ENCODE measurements at regions not wholly inside any gene's neighbourhood (a gene's known extent, or its start where the extent isn't known, plus 50 kb on each side); places are given as distances from the start of the nearest gene placed in this dataset.
"Not testable (repeated sequence)": the region's sequence is repeated elsewhere in the genome, so short reads cannot be mapped to it uniquely, and the experiment has no call there.

DNA sequence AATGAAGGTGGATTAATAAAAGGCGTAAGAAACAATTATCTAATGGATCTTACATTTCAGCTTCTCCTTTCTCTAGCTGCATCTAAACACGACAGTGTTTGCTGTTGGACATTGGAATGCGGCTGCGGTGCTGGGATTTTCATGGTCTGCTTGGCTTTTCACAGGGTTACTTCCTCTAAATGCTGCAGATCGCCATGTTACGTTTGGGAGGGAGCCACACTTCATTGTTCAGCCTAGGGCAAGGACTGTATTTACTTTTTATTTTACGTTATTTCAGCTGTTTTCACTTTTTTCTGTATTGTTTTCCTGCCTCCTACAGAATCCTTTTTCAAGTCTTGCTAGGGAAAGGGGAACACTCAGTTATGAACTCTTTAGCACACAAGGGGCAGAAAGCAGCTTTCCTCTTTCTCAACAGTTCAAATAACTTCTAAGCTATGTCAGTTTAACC is 97.9 kb upstream of the MTHFD1L start:
- DNase-seq, result peak; percentile 67

DNA sequence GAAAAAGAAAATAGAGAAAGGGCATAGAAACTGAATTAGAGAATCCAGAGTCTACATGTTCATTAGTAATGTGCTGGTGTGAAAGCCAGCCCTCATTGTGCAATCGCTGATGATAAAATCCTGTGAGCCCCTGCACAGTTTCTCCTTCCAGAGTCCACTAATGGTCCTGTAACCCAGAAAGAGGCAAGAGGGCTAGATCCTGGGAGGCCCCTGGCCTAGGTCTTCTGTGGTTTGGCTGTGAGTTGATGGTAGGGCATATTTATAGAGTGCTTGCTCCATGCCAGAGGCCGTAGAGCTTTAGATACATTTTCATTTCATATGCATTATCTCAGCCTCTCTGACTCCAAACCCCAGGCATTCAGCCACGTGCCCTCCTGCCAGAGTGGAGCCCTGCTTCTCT is 94.9 kb upstream of the MTHFD1L start:
- no peak for DNase-seq

DNA sequence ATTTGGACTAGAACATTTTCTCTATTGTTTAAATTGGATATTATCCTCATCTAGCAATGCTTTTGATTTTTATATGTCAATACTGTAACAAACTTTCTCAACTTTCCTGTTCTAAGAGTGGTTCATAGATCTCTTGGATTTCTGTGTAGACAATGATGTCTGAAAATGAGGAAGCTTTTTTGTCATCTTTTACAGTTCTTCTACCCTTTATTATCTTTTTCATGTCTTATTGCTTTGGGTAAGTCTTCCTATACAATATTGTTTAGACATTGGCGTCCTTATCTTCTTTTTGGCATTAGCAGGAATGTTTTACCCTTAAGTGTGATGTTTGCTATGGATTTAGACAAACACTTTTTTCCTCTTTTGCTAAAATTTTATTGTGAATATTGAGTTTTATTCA is 91.5 kb upstream of the MTHFD1L start:
- DNase-seq, result no peak

DNA sequence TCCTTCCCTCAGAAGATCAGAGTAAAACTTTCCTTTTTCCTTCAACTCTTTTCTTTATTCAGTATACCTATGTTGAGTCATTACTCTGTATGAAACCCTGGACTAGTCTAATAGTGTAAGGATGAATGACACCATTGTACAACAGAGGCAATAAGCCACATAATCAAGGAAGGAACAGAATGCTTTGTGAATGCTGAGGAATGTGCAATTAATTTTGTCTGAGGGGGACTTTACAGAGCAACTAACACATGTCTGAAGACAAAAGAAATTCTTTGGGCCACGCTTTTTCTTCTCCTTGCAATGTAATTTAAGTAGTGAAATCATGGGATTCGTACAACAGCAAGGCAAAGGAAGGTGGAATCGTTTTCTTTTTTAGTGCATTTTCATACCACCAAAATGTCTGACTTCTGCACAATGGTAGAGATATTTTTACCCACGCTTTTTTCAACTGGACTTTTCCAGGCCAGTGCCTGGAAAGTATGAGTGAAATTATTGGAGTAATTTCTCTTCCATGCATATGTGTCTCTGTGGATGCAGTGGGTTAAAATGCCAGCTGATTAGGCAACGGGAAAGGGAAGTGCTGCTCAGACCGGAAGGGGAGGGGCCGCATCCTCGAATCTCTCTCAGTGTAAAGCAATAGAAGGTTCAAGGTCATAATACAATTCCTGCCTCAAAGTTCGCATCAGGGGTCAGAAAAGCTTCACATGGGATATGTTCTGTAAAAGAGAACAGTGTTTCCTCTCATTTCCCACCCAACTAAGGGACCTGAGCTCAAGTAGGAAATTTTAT is 89.9 kb upstream of the MTHFD1L start:
- DNase-seq, result no peak

DNA sequence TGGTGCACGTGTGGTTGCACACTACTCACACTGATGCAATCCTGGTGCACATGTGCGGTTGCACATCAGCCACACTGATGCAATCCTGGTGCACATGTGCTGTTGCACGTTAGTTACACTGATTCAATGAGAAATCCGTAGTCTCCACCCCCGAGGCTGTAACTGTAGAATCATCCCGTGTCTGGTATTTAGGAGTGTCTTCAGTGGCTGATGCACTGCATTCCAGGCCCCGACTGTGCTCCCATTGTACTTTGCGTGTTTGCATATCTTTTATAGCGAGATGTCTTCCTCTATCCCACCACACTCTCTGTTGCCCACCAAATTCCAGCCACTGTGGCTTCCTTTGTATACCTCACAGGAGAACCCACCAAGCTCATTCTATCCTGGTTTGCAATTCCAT is 87.8 kb upstream of the MTHFD1L start:
- no peak for DNase-seq

DNA sequence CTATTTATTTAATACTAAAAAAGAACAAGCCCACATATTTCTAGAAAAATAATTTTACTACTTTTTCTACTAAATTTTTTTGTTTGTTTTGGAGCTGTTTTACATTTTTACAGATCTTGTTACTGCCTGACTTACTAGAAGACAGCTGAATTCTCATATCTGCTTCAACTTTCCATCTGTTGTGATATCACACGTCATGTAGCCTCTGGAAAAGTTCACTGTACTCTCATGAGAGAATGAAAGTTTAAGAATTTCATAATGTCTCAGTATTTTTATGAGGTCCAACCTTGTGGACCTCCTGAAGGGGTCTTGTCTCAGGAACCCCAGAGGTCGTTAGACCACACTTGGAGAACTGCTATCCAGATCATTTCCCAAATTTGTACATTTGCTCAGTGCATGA is 81.7 kb upstream of the MTHFD1L start:
- DNase-seq, result no peak

DNA sequence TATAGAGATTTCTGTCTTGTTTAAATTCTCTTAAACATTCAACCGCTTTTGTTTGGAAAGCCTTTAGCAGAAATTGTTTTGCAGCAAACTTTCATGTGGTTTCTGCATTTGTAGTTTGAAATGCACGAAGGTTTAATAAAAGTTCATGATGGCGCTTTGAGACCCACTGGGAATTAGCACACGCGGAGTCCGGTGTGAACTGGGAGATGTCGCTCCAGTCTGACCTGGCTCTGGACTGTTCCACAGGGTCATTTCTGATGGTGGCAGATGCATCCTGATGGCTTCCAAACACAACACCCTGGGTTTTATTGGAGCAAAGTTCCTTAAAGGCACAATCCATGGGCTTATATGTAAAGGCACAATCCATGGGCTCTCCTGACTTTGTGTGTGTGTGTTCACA is 78.1 kb upstream of the MTHFD1L start:
- no peak for DNase-seq

DNA sequence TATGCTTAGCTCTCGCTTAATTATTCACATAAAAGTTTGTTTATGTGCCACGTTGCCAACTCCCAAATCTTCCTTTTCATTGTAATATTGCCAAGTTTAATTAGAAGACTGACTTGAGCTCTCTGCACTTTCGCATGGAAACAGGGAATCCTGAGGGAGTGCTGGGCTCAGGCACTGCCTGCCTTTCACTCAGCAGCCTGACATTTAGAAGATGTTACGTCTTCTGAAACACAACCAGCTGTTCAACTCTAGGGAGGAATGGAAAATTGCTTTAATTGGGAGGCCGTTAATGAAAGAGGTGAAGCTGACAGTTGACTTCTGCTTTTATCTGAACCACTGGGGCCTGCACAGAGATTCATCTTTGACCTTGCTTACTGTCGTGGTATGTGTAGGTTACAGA is 77.4 kb upstream of the MTHFD1L start:
- DNase-seq, result peak; percentile 76

DNA sequence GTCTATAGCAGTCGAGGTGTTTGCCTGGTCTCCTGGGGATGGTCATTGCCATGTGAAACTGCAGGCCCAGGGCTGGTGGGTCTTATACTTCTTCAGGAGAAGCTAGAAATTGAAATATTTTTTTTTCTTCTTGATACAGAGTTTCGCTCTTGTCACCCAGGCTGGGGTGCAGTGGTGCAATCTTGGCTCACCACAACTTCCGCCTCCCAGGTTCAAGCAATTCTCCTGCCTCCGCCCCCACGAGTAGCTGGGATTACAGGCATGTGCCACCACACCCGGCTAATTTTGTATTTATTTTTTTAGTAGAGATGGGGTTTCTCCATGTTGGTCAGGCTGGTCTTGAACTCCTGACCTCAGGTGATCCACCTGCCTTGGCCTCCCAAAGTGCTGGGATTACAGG is 75.6 kb upstream of the MTHFD1L start:
- not testable (repeated sequence) for DNase-seq

DNA sequence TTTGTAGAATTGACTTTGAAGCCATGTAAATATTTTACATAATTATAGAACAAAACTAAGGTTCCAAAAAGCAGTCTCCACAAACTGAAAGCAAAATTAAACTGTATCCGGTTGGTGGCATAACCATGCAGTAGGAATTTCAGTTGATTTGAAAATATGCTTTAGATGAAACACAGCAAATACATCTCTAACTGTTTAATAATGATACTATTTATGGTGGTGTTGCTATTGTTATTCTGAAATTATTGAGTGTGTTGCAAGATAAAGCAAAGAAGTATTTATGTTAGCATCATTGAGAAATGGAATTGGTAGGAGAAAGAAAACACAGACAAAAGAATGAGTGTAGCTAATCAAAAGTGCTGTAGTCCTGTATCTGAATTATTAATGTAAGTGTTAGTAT is 73.8 kb upstream of the MTHFD1L start:
- DNase-seq, result no peak

DNA sequence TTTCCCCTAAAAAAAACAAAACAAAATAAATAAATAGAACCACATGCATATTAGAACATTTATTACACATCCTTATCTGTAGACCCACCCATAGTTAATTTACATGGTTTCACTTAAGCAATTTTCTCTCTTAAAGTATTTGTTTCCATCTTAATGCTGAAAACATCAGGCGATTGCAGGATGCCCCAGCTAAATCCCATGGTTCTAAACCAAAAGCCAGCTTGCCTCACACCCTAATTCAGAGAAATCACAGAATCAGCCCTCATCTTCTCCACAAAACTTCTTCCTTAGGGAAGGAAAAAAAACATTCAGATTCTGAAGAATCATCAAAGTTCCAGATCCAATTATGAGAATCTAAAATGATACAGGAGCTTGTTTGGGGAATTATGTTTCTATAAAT is 67.6 kb upstream of the MTHFD1L start:
- DNase-seq, result no peak

DNA sequence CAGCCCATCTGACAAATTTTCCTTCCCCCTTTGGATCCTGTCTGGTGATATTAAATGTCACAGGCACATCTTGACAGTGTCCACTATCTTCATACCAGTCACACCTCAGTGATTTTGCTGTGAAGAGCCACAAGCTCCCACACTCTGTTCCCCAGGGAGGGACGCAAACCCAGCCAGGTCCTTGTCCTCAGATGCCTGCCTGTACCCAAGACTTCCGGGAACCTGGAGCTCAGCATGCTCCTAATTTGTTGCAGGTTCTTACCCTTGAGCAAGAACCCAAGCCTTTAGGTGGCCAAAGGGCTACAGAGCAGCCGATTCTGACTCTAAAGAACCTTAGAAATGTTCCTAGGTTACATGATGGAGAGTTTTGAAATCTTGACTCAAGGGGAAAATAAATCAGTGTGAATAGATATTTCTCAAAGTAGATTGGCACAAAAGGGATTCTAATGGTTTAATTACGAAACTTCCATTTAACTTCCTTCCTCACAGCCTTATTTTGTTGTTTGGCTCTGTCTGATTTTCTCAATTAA is 66.2 kb upstream of the MTHFD1L start:
- DNase-seq, result no peak

DNA sequence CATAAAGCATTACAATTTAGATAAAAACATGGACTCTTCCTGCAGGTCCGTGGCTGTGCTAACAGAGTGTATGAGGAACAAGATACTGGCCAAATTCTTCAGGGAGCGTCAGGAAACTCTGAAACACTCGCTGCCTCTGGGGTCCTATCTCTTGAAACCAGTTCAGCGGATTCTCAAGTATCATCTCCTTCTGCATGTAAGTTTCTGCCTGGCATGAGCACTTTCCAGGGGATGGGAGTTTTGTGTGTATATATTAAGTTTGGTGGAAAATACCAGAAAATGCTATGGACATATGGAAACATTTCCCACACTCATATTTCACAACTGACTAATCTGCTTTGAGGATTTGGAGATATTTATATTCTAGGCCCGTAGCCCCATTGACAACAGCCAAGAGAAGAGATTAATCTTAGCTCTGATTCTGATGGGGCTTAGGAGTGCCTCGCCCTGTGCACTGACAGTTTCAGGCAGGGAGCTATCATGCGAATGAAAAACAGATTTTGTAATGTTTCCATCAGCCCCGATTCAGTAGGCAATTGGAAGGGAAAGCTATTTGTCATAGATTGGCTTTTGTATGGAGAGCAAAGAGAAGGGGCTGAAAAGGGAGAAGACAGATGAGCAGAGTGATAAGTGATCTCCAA is 64.7 kb upstream of the MTHFD1L start:
- DNase-seq, result peak; percentile 85

DNA sequence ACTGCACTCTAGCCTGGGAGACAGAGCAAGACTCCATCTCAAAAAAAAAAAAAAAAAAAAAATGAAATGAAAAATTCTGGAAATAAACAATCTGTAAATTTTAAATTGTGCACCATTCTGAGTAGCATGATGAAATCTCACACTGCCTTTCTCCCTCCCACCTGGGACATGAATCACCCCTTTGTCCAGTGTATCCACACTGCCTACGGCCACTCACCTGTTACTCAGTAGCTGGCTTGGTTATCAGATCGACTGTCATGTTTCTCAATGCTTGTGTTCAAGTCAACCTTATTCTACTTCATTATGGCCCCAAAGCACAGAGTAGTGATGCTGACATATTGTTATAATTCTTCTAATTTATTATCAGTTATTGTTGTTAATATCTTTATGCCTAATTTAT is 58.7 kb upstream of the MTHFD1L start:
- no peak for DNase-seq

DNA sequence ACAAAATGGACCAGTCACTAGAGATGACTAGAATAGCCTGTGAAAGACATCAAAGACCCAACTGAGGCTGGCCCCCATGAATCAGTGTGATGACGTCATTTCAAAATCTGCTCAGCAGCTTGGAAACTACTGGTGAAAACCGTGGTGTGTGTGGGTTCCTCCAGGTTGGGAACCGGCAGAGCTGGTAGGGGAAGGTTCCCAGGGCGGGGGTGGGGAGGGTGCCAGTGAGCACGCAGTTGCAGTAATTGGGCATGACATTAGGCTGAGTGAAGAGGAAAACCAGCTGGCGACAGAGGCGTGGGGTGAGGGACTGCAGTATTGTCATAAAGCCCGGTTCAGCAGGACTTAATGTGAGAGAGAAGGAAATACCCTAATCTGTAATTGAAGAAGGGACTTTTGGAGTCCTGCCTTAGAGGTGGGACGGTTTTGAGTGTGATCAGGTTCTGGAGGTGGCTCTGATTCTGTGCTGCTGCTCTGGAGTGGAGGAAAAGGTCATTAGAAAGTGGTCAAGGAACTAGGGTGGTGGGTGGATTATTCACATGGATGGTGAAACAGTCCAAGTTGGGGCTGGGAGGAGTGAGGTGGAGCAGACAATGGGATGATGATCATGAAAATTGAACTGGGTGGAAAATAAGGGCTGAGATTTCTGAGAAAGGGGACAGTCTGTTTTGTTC is 52.0 kb upstream of the MTHFD1L start:
- peak; percentile 89 for DNase-seq

DNA sequence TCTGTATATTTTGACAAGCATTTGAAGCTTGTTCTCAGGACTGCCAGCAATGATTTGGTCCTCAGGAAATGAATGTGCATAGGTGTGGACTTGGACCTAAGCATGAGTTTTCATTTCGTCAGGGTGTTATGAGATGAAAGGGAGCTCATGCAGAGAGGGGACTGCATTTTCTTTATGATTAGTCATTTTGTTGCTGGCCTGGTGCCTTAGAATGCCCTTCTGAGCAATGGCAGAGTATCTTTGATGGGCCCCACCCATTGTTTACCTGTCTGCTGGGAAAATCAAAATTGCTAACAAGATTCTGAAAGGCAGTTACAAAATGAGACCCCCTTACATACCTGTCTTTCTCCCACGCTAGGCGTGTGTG is 51.5 kb upstream of the MTHFD1L start:
- no peak for DNase-seq

Data from tongue (tissue), 1 donor.